ENCODE measurements at regions not wholly inside any gene's neighbourhood (a gene's known extent, or its start where the extent isn't known, plus 50 kb on each side); places are given as distances from the start of the nearest gene placed in this dataset.
A peak's percentile ranks its signal among the peaks of the same experiment; 100 is the strongest.

DNA sequence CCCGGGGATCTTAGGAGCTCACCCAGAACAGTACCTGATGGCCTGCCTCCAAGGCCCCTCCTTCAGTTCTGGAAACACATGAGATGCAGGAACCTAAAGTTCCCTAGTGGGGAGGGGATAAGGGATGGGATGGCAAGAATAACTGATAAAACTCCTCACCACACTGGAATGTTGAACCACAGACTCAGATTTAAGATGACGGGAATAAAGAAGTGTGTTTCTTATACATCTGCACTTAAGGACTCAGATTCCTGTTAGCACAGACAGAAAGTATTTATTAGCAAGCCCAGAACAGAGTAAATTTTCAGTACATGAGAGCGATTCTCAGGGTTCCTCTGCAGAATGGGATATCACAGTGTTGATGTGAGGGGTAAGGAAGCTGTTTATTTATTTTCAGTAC, 245.2 kb downstream of the TLE3 start:
- DNase-seq: no peak

GRCh38 chr15:69852916-69853315, 244.8 kb downstream of the TLE3 start:
- DNase-seq: no peak

GRCh38 chr15:69853544-69853951, 244.2 kb downstream of the TLE3 start:
- no peak for DNase-seq

GRCh38 chr15:69854001-69854400, 243.7 kb downstream of the TLE3 start:
- no peak for DNase-seq

DNA sequence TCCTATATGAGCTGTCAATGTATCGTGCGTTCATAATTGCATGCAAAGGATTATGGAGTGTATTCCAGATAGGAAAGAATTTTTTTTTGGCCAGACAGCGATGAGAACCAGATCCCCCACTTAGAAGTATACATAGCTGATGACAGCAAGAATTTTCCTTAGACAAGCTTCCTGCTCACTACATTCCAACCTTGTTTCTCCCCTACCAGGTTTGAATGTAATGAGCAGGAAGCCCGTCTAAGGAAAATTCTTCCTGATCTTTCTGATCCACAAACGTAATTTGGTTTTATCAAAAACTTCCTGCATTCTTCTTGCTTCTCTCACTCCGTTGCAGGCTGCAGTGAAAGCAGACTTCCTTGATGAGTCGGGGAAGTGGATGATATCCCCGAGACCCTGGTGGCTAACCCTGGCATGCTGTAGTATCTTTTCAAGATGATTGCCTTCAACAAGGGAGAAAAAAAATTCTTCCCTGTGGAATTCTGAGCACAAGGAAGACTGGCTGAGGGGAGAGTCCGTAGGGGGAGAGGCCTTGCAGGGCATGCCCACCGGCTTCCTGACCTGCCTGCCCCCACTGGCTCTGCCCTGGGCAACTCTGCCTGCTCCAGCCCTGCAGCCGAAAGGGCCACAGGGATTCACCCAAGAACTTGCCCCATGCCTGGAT, 243.1 kb downstream of the TLE3 start:
- no peak for DNase-seq

DNA sequence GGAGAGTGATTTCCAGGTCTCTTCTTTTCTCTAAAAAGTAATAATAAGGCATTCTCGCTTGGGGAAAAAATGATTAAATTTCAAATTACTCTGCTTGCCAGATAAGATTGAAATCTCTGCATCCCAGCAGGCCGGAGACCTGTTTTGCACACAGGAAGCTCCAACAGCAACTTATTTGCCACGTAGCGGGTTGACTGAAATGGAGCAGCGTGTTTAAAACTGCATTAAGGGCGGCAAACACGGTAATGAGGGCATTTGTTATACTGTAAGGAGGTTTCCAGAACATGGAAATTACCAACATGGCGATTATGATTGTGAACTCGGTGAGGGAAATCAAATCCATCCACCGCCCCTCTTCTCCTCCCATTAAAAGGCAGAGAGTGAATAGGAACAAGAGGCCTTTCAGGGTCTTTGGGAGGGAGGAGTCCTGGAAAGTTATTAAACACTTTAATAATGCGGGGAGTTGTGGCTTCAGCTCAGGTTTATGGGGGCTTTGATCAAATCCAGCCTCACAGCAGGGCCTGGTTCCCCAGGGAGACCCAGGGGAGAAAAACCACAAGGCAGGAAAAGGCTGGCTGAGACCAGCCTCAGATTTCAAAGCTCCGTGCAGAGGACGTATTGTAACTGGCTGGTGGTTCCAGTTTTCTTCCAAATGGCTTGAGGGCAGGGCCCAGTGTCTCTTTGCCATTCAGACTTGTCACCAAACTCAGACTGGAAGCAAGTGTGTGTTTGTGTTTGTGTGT, 242.3 kb downstream of the TLE3 start:
- no peak for DNase-seq

DNA sequence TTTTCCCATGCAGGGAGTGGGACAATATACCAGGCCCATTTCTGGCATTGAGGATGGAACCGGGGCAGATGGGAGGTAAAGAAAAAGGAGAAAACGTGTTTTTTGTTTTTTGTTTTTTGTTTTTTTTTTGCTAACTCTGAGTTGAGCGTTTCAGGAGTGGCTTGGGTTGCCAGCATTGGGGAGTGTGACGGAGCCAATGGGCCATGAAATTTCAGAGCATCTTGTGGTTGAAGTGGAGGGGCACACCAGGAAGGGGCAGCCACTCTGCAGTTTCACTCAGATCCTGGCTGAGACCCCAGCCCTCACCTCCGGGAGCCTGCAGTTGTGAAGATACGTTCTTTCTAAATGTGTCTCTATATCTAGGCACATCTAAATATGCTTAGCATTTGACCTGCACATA, 240.5 kb downstream of the TLE3 start:
- no peak for DNase-seq

DNA sequence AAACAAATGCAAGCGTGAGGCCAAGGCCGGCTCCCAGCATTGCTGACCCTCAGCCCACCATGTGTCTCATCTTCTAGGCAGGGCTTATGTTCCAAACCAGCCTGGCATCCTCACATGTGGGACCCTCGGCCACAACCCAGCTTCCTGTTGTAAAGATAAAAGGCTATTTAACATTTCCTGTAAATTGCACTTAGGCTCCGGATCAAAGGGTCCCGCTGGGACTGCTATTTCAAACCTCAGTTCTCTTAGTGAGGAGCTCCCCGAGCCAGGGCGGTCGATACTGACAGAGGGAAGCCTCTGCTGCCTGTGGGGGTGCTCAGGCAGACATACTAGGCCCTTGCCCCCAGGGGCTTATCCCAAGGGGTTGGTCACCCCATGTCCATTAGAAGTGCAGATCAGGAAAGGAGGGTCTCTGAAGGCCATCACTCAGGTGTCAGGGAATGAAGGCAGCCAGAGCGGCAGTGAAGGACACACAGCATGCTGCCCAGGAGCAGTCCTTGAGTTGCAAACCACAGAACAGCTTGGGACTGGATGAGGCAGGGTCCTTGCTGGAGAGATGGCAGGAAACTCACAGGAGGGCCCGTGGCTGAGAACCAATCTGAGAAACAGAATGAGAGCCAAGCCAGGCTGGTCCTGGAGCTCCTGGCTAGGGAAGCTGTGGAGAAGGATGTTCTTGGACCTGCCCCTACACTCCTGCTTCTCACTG, 239.9 kb downstream of the TLE3 start:
- no peak for DNase-seq

GRCh38 chr15:69858456-69858855, 239.3 kb downstream of the TLE3 start:
- no peak for DNase-seq

- no peak for DNase-seq
Observed at GRCh38 chr15:69859866-69860265, 237.9 kb downstream of the TLE3 start.

DNA sequence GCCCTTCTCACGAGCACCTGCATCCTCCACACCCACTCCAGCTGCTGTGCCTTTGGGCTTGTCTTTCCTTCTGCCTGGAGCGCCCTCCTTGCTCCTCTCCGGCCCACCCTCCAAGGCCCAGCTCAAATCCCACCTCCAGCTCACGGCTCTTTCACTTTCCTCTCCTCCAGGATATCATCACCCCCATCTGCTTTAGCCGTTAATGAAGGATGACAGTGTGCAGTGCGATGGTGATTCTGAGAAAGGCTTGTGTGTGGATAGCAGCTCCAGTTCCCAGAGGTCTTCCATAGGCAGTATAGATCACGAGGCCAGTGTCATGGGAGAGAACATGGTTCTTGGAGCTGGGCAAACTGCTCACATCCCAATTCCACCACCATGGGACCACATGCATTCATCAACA, 237.4 kb downstream of the TLE3 start:
- no peak for DNase-seq

- DNase-seq: no peak
Observed at GRCh38 chr15:69860921-69861320, 236.8 kb downstream of the TLE3 start.

DNA sequence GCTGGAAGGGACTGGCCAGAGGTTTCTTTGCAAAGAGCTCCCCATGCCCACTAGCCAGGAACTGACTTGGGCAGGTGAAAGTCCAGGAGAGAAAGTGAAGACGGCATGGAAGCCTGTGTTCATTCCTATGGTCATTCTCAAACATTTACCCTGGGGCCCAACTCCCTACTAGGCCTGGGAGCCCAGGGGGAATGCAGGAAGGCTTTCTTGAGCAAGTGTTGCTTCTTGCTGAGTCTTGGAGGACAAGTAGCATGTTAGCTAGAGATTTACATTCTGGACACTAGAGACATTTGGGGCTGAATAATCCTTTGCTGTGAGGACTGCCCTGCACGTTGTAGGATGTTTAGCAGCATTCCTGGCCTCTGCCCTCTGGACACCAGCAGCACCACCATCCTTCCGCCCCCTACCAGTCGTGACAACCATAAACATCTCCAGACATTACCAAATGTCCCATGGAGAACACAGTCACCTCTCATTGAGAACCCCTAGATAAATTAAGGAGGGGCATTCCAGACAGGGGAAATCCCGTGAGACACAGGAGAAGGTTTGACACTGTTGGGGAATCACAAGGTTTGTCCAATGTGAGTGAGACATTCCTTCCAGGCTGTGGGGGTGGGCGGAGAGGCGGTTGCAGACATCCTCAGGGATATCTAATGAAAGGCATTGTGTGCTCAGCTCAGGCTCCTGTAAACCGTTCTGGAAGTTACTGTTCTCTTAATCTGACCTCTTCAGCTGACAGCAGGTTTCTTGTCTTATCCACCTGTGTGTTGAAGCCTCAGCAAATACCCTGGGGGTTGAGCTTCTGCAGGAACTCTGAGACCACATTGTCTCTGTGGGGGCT, 236.2 kb downstream of the TLE3 start:
- no peak for DNase-seq

DNA sequence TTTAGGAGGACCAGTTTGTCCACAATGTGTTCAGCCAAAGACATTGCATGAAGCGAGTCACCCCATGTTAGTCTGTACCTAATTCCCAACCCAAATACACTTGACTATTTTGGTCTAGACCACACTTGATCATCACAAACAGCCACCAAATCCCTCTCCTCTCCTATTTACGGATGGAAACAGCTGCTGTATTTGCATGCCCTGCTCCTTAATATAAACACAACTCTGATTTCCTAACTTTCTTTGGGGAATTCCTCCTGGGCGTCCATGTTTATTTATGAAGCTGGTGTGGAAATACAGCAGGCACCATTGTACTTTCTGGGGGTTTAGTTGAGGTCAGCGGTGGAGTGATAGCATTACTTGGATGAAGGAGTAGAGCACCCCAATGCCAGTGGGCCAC, 235.2 kb downstream of the TLE3 start:
- no peak for DNase-seq

DNA sequence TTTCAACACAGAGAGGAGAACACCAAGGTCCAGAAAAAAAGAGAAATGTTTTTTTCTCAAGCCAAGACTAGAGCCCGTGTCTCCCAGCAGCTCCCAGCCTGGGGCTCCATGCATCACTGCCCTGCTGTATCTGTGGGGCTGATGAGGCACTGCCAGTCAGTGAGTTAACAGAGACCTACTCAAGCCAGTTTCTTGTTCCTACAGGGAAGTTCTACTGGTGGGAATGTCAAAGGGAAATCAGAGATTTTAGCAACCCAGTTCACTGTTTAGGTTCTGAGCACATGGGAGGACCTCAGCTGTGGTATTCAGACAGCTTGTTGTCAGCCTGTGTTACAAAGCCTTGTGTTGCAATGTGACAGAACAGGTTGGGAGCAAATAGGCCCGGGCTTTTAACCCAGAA, 234.3 kb downstream of the TLE3 start:
- DNase-seq: no peak

GRCh38 chr15:69865369-69865768, 232.3 kb downstream of the TLE3 start:
- DNase-seq: no peak

DNA sequence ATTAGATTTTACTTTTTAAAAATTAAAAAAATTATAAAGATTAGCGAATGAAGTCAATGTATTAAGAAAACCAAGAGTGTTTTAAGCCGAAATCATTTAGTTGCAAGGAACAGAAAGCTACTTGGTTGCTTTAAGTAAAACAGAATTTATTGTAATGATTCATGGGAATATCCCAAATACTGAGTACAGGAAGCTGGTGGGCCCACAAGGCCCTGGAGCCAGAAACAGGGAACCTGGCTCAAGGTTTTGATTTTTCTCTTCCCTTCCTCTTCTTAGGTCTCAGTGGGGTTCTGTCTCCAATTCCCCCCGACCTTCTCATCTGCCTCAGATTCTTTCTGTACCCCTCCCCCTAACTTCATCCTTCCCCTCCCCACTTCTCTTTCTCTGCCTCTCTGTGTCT, 229.0 kb downstream of the TLE3 start:
- no peak for DNase-seq

DNA sequence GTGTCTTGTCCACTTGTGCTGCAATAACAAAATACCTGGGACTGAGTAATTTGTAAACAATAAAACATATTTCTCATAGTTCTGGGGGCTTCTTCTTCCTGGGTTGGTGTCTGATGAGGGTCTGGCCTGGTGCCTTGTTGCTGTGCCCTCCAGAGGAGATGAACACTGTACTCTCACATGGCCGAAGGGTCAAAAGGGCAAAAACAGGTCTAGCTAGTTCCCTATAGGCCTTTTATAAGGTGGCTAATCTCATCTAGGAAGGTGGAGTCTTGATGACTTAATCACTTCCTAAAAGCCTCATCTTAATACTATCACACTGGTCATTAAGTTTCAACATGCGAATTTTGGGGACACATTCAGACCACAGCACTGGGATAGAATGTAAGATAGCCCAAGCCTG, 228.4 kb downstream of the TLE3 start:
- no peak for DNase-seq

DNA sequence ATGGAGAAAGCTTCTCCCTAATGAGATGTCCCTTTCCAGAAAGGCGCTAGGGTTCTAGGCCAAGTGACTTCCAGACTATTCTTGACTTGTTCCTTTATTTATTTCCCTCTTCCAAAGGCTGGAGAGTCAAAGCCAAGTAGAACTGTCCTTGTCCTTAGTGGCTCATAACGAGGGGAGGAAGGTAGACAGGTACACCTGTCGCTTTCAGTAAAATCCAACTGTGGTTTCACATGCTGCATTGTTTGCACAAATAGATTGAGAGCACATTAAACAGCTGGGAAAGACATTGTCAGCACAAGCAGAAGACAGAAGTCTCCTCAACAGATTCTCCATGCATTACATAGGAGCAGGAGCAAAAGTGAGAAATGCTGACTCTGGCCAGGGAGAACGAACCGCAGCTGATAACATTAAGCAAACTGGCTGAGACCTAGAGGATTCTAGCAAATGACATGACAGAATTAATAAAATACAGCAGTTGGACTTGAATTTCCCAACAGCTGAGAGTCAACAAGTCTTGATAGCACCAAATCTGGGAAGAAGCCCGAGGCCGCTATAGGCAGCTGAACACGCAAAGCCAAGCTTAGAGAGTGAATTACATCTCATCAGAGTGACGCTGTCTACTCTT, 227.7 kb downstream of the TLE3 start:
- DNase-seq: peak; percentile 9

DNA sequence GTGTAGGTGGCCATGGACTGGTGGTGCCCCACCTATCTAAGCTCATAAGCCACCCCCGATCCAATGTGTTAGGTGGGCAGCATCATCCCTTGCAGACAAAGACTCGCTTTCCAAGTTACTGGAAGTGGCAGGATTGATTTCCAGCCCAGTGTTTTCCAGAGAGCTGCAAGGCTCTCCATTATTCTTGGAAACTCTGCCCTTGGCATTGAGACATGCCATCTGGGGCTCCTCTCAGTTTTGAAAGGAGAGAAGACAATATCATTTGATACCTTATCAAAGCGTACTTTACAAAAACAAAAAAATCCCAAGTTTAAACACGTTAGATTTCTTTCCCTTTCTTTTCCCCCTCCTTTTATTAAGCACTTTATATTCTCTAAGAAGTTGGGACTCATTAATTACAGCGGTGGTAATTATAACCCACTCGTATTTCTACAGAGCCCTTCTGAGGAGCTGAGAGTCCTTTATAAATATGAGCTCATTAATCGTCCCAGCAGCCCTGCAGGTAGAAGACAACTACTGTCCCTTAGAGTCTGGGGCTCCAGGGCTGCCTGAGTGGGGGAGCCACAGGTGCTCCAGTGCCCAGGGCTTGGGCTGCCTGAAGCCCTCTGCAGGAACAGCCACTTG, 226.1 kb downstream of the TLE3 start:
- no peak for DNase-seq

DNA sequence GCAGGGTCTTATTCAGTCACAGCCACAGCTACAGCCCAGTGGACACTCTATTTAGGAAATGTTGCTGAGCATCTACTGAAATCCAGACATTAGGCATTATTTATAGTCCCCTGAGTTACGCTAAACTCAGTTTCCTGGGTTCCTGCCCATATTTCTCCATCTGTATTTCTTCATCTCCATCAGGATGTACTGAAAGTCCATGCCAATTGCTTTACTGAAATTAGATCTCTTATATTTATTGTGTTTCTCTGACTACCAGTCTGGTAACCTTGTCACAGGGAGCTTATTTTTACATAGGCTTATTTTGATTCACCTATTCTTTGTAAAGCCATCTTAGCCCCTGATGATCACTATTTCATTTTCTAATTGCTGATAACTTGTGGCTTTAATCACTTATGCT, 223.9 kb downstream of the TLE3 start:
- no peak for DNase-seq

- DNase-seq: no peak
Observed at GRCh38 chr15:69874321-69874720, 223.4 kb downstream of the TLE3 start.

All from DMS153 (cell line).